Upper lobe of left lung (tissue), 6 donors: ENCODE measurements at regions not wholly inside any gene's neighbourhood (a gene's known extent, or its start where the extent isn't known, plus 50 kb on each side); places are given as distances from the start of the nearest gene placed in this dataset.

Source experiments
- ATAC-seq, 2 donors: fragments of 200-7000 bp; cut with Tn5 transposase; one replicate each; pipeline ENCODE4 v1.9.1; 2022; ENCODE audit warnings: mild to moderate bottlenecking in 2 of 2, moderate library complexity in 2 of 2; ENCODE audit not compliant: low FRiP score in 2 of 2
- DNase-seq, 2 donors: peaks; one replicate each; pipeline ENCODE4 v3.0.0-alpha.2; 2019 to 2020
- H3K27ac ChIP-seq, 4 donors: fragments of 200-600 bp; sonication (generic); one replicate each; pipeline ENCODE4 v1.5.1; 2016 to 2019
- H3K27me3 ChIP-seq, 4 donors: fragments of 200-600 bp; sonication (generic); one replicate each; pipeline ENCODE4 v1.5.1; 2017 to 2019
- H3K36me3 ChIP-seq, 4 donors: fragments of 200-600 bp; sonication (generic); one replicate each; pipeline ENCODE4 v1.5.1; 2016 to 2019
- H3K4me1 ChIP-seq, 4 donors: fragments of 200-600 bp; sonication (generic); one replicate each; pipeline ENCODE4 v1.5.1; 2018 to 2019
- H3K4me3 ChIP-seq, 4 donors: fragments of 200-600 bp; sonication (generic); one replicate each; pipeline ENCODE4 v1.5.1; 2017 to 2019; ENCODE audit warnings: mild to moderate bottlenecking in 2 of 4, moderate library complexity in 1 of 4
- H3K9me3 ChIP-seq, 4 donors: fragments of 200-600 bp; sonication (generic); one replicate each; pipeline ENCODE4 v1.5.1; 2018 to 2019
- CTCF ChIP-seq, 6 experiments: fragments of 450-650 bp in 4 of 6; fragments of 200-600 bp in 2 of 6; sonication (generic) in 2 of 6; IDR thresholded peaks; one replicate each; pipeline ENCODE4 v1.5.1; 2016 to 2019; ENCODE audit warnings: antibody characterized with exemption in 6 of 6
- EP300 ChIP-seq, 4 donors: sonication (generic); formaldehyde crosslinking; IDR thresholded peaks; one replicate each; pipeline ENCODE4 v1.5.1; 2017; ENCODE audit warnings: antibody characterized with exemption in 4 of 4, control low read depth in 2 of 4
- POLR2A ChIP-seq, 4 donors: fragments of 450-650 bp; IDR thresholded peaks; one replicate each; pipeline ENCODE4 v1.5.1; 2016 to 2017; ENCODE audit warnings: antibody characterized with exemption in 4 of 4, mild to moderate bottlenecking in 2 of 4
- POLR2AphosphoS5 ChIP-seq, 2 donors: sonication (generic); formaldehyde crosslinking; IDR thresholded peaks; one replicate each; pipeline ENCODE4 v1.5.1; 2017; ENCODE audit warnings: antibody characterized with exemption in 2 of 2
- WGBS, 2 donors: methylation state at CpG; one replicate each; pipeline ENCODE4 v1.1.5; 2017 to 2018; 5-methylcytosine and 5-hydroxymethylcytosine counted together
- donor health status: DM: no; HTN: no; CAD: no; lungs with moderate emphysema.
- donor health status: DM: no; HTN: yes; CAD: no; lungs with severe emphysema.

GRCh38 chr12:124230117-124230757, 64.7 kb upstream of the RFLNA start:
- Histone ChIP-seq H3K27ac (no peak overlapping the region), H3K4me3 (no peak overlapping the region), H3K27me3 (no peaks in the 10 kb centered on the region), H3K36me3 (no peaks in the 10 kb centered on the region), H3K9me3 (no peaks in the 10 kb centered on the region), H3K4me1 (peaks cover 0 to 24% (median 8%) of the 10 kb centered on the region in 4 donors)
- ATAC-seq (no peak), DNase-seq (no peak)
- TF ChIP-seq CTCF (IDR thresholded peaks at IDR 0.05) (no peak), POLR2AphosphoS5 (IDR thresholded peaks at IDR 0.05) (no peak), POLR2A (IDR thresholded peaks at IDR 0.05) (no peak), EP300 (IDR thresholded peaks at IDR 0.05) (no peak)
- 68 to 80% methylated on average over 2 of the region's 2 CpGs for WGBS, 2 donors

DNA sequence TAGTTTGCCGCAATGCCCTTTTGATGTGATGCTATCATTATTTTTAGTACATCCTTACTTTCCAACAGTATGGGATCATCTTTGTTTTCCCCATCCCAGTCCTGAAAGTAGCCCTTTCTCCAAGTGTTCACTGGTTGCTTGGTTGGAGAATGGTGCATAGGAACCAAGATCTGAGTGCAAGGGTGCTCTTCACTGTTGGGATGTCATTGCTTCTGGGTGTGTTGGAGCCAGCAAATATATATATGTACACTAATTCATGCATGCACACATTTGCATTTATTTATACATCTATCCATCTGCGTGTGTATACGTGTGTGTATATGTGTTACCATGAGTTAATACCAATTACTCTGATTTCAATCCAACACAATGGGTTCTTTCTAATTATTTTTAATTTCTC, 64.1 kb upstream of the RFLNA start:
- no peak for TF ChIP-seq POLR2A (IDR thresholded peaks at IDR 0.05)
- no peak for TF ChIP-seq EP300 (IDR thresholded peaks at IDR 0.05)
- no peak for TF ChIP-seq CTCF (IDR thresholded peaks at IDR 0.05)
- no peak for TF ChIP-seq POLR2AphosphoS5 (IDR thresholded peaks at IDR 0.05)

DNA sequence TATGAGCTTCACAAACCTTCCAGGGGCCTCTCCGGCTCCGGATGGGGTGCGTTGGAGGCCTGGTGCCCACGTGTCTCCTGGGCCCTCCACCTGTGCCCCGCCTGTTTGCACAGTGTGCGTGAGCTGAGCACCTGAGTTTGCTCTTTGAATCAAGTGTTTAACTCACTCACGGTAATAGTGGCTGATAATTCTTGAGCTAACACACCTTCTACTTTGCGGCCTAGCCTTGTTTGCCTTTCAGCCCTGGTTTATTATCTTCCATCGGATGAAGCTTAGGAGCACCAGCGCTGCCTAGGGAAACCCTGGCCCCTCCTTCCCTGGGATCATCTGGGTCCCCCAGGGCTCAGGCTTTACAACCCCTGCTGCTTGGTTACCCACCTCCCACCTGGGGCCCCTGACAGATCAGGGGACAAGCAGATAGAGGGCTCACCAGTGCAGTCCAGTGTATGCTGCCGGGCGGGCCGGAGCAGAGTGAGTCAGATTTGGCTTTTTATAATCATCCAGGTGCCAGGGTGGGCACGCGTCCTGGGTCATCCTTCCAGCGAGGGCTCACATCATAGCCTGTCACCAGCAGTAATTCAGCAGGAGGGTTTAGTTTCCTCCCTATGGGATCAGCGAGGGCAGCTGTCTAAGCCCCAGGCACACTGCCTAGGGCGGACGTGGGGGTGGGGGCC, 62.8 kb upstream of the RFLNA start:
- DNase-seq (peak; percentile 62 to 74), ATAC-seq (peak; percentile 55 to 84)
- no peaks in the 10 kb centered on the region for H3K27me3 ChIP-seq
- H3K36me3 ChIP-seq, result no peaks in the 10 kb centered on the region
- peak overlapping the region in 3 of 4 donors; percentile 8 to 67 (median 60) for H3K27ac ChIP-seq
- TF ChIP-seq POLR2AphosphoS5 (IDR thresholded peaks at IDR 0.05) (no peak), EP300 (IDR thresholded peaks at IDR 0.05) (peak in 1 of 4 donors; percentile 35), CTCF (IDR thresholded peaks at IDR 0.05) (no peak), POLR2A (IDR thresholded peaks at IDR 0.05) (no peak)
- no peaks in the 10 kb centered on the region for H3K9me3 ChIP-seq
- peaks cover 0 to 24% (median 8%) of the 10 kb centered on the region in 4 donors for H3K4me1 ChIP-seq
- H3K4me3 ChIP-seq, result no peak overlapping the region
- 74 to 76% methylated on average over 10 to 18 of the region's 19 CpGs for WGBS, 2 donors

More for the DNA sequence above, 64.1 kb upstream of the RFLNA start:
- Histone ChIP-seq H3K9me3 (no peaks in the 10 kb centered on the region), H3K27ac (no peak overlapping the region), H3K4me3 (no peak overlapping the region), H3K4me1 (peaks cover 0 to 24% (median 8%) of the 10 kb centered on the region in 4 donors), H3K36me3 (no peaks in the 10 kb centered on the region), H3K27me3 (no peaks in the 10 kb centered on the region)
- DNase-seq (no peak), ATAC-seq (no peak)
- 90 to 97% methylated on average over 3 of the region's 3 CpGs for WGBS, 2 donors

DNA sequence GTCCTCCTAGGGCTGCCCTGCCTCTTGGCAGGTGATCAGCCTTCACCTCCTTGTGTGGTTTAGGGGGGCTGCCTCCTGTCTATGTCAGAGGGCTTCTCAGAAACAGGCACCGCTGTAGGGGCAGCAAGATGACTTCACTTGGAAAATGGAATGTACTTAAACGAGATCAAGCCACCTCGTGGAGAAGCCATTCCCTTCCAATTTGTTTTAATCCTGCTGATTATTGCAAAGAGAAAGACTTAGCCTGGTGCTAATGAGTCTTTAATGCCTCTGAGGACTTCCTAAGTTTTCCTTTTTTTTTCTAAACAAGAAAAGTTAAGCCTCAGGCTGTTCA, 62.3 kb upstream of the RFLNA start:
- Histone ChIP-seq H3K27ac (peak overlapping the region in 3 of 4 donors; percentile 8 to 67 (median 60)), H3K4me1 (peaks cover 0 to 24% (median 8%) of the 10 kb centered on the region in 4 donors), H3K4me3 (no peak overlapping the region), H3K27me3 (no peaks in the 10 kb centered on the region), H3K36me3 (no peaks in the 10 kb centered on the region), H3K9me3 (no peaks in the 10 kb centered on the region)
- no peak for ATAC-seq
- WGBS, 2 donors, result 47 to 59% methylated on average over 3 of the region's 3 CpGs
- TF ChIP-seq CTCF (IDR thresholded peaks at IDR 0.05), result no peak
- TF ChIP-seq EP300 (IDR thresholded peaks at IDR 0.05), result no peak
- TF ChIP-seq POLR2AphosphoS5 (IDR thresholded peaks at IDR 0.05), result no peak
- no peak for TF ChIP-seq POLR2A (IDR thresholded peaks at IDR 0.05)
- DNase-seq, result no peak
